WTC11 (cell line): ENCODE measurements at regions not wholly inside any gene's neighbourhood (a gene's known extent, or its start where the extent isn't known, plus 50 kb on each side); places are given as distances from the start of the nearest gene placed in this dataset.

Experiments
- ATAC-seq: fragments of 200-7000 bp; cut with Tn5 transposase; 2 replicates; pipeline ENCODE4 v1.10.0; 2021; ENCODE audit warnings: mild to moderate bottlenecking, moderate library complexity
- CTCF ChIA-PET: fragments of 300-600 bp; sonication (Branson Sonifier 250); formaldehyde crosslinking; loops from one replicate; lab custom pipeline; 2021; ENCODE audit warnings: antibody characterized with exemption; lab: Charles Lee
- POLR2A ChIA-PET: fragments of 350-600 bp; sonication (Branson Sonifier 250); formaldehyde crosslinking; loops from one replicate; lab custom pipeline; 2021; ENCODE audit warnings: antibody characterized with exemption; lab: Charles Lee
- DNase-seq: peaks from one replicate; pipeline ENCODE4 v3.0.0; 2021; ENCODE audit warnings: low spot score
- H3K27ac Mint-ChIP-seq: 2 replicates; pipeline ENCODE4 v1.8.0; 2021; ENCODE audit warnings: mixed read lengths
- H3K27me3 Mint-ChIP-seq: 2 replicates; pipeline ENCODE4 v1.8.0; 2021; ENCODE audit warnings: low read depth, mild to moderate bottlenecking, moderate library complexity, mixed read lengths
- H3K36me3 Mint-ChIP-seq: 2 replicates; pipeline ENCODE4 v1.8.0; 2021; ENCODE audit warnings: mixed read lengths
- H3K4me1 Mint-ChIP-seq: 2 replicates; pipeline ENCODE4 v1.8.0; 2022; ENCODE audit warnings: mixed read lengths
- H3K4me3 Mint-ChIP-seq: 2 replicates; pipeline ENCODE4 v1.8.0; 2021; ENCODE audit warnings: mild to moderate bottlenecking, moderate library complexity, mixed read lengths
- H3K9me3 Mint-ChIP-seq: 2 replicates; pipeline ENCODE4 v1.8.0; 2021; ENCODE audit warnings: mixed read lengths
- CBFB ChIP-seq: sonication (generic); formaldehyde crosslinking; IDR thresholded peaks from 2 replicates; pipeline ENCODE4 v1.8.1; 2022; ENCODE audit warnings: mild to moderate bottlenecking, low read depth, missing genetic modification reagents
- GABPB1 ChIP-seq: sonication (generic); formaldehyde crosslinking; IDR thresholded peaks from 2 replicates; pipeline ENCODE4 v1.8.1; 2023; ENCODE audit warnings: mild to moderate bottlenecking, missing genetic modification reagents
- PRRX2 ChIP-seq: fragments of 250-450 bp; sonication (Bioruptor Pico); IDR thresholded peaks from 2 replicates; pipeline ENCODE4 v1.8.0; 2021; ENCODE audit warnings: mild to moderate bottlenecking
- SMAD4 ChIP-seq: sonication (generic); formaldehyde crosslinking; IDR thresholded peaks from 2 replicates; pipeline ENCODE4 v1.8.0; 2022; ENCODE audit warnings: mild to moderate bottlenecking, missing genetic modification reagents
- SOX15 ChIP-seq: fragments of 250-450 bp; sonication (Bioruptor Pico); IDR thresholded peaks from 2 replicates; pipeline ENCODE4 v1.9.0; 2021; ENCODE audit warnings: mild to moderate bottlenecking
- TEAD1 ChIP-seq: sonication (generic); formaldehyde crosslinking; IDR thresholded peaks from 2 replicates; pipeline ENCODE4 v1.8.0; 2022; ENCODE audit warnings: mild to moderate bottlenecking, missing genetic modification reagents
- TF ChIP-seq, protein P1 (sequence below): fragments of 250-450 bp; sonication (Bioruptor Pico); conservative IDR thresholded peaks from 2 replicates; pipeline ENCODE4 v1.9.0; 2021; ENCODE audit warnings: mild to moderate bottlenecking
- TF ChIP-seq, protein P2 (sequence below): sonication (generic); formaldehyde crosslinking; IDR thresholded peaks from 2 replicates; pipeline ENCODE4 v1.8.0; 2022; ENCODE audit warnings: mild to moderate bottlenecking, missing genetic modification reagents
- TF ChIP-seq, protein P3 (sequence below): fragments of 250-450 bp; sonication (Bioruptor Pico); IDR thresholded peaks from 2 replicates; pipeline ENCODE4 v2.1.2; 2022; ENCODE audit warnings: mild to moderate bottlenecking, moderate library complexity
- TF ChIP-seq, protein P4 (sequence below): fragments of 200-600 bp; IDR thresholded peaks from 2 replicates; pipeline ENCODE4 v1.8.0; 2022; ENCODE audit warnings: antibody characterized with exemption

DNA sequence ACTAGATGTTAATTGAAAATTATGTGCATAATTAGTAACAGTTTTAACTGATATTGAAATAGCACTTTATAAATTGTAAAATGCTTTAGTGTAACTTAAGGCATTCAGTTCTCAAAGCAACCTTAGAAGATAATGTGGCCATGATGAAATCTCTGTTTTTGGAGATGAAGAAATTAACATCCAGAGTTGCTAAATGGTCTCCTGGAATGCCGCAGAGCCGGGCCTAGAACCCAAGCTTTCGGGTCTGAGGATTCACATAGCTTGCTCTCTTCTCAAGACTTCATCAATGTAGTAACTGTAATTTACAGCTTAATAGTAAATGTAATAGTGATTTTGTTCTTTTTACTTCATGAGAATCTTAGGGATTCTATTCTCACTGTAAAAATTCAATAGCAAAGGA, 272.3 kb downstream of the HS3ST3A1 start:
- ChIA-PET POLR2A (no interaction called here), CTCF (no interaction called here)
- TF ChIP-seq, protein P1, sequence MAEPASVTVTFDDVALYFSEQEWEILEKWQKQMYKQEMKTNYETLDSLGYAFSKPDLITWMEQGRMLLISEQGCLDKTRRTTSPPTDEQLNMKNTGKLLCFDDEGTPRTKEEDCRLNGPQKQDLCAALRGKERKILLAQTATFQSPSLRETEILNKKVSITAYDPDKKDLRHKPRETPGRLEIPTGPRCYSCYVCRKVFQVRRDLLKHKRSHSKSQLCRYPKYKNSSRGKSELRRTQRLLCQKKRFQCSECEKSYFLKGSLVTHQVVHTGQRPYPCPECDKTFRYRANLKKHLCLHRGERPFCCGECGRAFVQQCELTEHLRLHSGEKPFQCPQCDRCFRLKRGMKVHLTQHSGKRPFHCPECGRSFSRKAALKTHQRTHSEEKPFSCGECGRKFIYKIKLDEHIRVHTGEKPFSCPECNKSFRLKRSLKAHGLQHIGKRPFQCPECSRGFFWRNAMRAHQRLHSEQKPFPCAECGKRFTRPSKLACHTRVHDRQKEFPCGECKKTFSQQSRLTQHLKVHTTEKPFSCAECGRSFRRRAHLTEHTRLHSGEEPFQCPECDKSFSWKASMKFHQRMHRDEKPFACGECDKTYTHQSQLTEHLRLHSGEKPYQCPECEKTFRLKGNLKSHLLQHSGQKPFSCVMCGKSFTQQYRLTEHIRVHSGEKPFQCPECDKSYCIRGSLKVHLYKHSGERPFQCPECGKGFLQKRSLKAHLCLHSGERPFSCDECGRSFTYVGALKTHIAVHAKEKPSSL, result no peak
- TF ChIP-seq, protein P2, sequence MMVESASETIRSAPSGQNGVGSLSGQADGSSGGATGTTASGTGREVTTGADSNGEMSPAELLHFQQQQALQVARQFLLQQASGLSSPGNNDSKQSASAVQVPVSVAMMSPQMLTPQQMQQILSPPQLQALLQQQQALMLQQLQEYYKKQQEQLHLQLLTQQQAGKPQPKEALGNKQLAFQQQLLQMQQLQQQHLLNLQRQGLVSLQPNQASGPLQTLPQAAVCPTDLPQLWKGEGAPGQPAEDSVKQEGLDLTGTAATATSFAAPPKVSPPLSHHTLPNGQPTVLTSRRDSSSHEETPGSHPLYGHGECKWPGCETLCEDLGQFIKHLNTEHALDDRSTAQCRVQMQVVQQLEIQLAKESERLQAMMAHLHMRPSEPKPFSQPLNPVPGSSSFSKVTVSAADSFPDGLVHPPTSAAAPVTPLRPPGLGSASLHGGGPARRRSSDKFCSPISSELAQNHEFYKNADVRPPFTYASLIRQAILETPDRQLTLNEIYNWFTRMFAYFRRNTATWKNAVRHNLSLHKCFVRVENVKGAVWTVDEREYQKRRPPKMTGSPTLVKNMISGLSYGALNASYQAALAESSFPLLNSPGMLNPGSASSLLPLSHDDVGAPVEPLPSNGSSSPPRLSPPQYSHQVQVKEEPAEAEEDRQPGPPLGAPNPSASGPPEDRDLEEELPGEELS (CRISPR knock-in tag), result no peak
- H3K36me3 Mint-ChIP-seq, result no peaks in the 10 kb centered on the region; the same call in 1 of the 2 replicates
- no peak overlapping the region for H3K27ac Mint-ChIP-seq
- H3K9me3 Mint-ChIP-seq, result peaks cover 17% of the 10 kb centered on the region
- H3K27me3 Mint-ChIP-seq, result peaks cover 6% of the 10 kb centered on the region
- H3K4me3 Mint-ChIP-seq, result no peak overlapping the region
- ATAC-seq (no peak), DNase-seq (no peak)
- H3K4me1 Mint-ChIP-seq, result no peaks in the 10 kb centered on the region

DNA sequence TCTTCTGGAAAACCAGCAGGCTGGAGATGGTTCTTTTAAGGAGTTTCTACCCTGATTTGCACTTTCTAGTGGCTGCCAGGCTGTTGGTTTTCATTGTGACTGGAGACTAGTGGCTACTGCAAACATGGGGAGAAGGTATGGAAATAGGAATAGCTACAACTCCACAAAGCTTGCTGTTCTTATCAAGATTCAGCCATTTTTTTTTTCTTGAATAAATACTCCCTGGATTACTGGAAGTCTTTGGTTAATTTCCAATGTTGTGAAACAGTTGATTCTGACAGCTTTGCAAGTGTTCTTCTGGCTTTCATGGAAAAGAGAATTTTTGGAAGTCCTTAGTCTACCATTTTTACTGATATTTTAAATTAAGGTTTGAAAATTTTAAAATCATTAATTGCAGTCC, 277.7 kb downstream of the HS3ST3A1 start:
- H3K27ac Mint-ChIP-seq, result no peak overlapping the region
- ChIA-PET POLR2A (interaction anchor here (0.6 kb wide), 1 partner anchor 418 kb away, joined by 3 read pairs; no protein-coding TSS in a partner anchor), CTCF (no interaction called here)
- H3K9me3 Mint-ChIP-seq, result peaks cover 16% of the 10 kb centered on the region
- H3K4me3 Mint-ChIP-seq, result no peak overlapping the region
- H3K27me3 Mint-ChIP-seq, result no peaks in the 10 kb centered on the region; the same call in 1 of the 2 replicates
- DNase-seq, result no peak
- ATAC-seq, result no peak
- H3K4me1 Mint-ChIP-seq, result no peaks in the 10 kb centered on the region
- TF ChIP-seq PRRX2 (CRISPR knock-in tag), result no peak
- H3K36me3 Mint-ChIP-seq, result no peaks in the 10 kb centered on the region; the same call in 1 of the 2 replicates

DNA sequence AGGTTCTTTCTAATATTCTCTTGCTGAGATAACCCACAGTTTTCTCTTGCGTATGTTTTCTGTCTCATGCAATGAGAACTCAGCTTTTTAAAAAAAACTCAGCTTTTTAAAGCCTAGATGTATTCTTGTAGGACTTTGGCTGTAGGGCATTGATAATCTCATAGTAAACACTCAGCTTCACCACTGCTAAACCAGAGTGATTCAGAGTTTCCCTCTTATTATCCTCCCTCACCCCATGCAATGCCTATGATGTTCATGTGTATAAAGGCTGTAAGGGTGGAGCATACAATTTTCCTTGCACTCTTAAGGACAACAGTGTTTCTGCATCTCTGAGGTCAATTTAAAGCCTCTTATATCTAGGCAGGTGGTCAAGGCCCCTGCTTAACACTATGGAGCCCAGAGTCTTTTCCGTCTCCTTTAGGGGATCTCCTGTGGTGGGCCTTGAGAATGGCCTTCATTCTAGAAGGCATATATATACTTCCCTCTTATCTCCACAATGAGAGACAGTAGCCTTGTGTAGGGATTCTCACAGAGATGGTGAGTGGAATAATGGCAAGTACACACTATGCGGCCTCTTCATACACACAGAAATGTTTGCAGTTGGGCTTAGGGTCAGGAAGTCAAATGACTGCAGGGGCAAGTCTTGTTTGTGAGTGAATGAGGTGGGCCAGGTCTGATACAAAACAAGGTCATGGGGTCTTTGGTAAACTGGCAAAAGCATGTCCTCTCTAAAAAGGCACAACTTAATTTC, 279.6 kb downstream of the HS3ST3A1 start:
- DNase-seq (no peak), ATAC-seq (no peak)
- ChIA-PET CTCF (interaction anchor here (0.9 kb wide), 1 partner anchor 15 kb away, joined by 3 read pairs; no protein-coding TSS in a partner anchor), POLR2A (no interaction called here)
- Mint-ChIP-seq H3K27ac (no peak overlapping the region), H3K9me3 (peaks cover 16% of the 10 kb centered on the region), H3K4me1 (no peaks in the 10 kb centered on the region), H3K36me3 (no peaks in the 10 kb centered on the region; the same call in 1 of the 2 replicates), H3K4me3 (no peak overlapping the region), H3K27me3 (no peaks in the 10 kb centered on the region; the same call in 1 of the 2 replicates)
- no peak for TF ChIP-seq CBFB
- TF ChIP-seq, protein P3, sequence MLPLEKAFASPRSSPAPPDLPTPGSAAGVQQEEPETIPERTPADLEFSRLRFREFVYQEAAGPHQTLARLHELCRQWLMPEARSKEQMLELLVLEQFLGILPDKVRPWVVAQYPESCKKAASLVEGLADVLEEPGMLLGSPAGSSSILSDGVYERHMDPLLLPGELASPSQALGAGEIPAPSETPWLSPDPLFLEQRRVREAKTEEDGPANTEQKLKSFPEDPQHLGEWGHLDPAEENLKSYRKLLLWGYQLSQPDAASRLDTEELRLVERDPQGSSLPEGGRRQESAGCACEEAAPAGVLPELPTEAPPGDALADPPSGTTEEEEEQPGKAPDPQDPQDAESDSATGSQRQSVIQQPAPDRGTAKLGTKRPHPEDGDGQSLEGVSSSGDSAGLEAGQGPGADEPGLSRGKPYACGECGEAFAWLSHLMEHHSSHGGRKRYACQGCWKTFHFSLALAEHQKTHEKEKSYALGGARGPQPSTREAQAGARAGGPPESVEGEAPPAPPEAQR (CRISPR knock-in tag), result no peak
- peak; percentile 31; the same call in 1 of the 2 replicates for TF ChIP-seq GABPB1 (CRISPR knock-in tag)
- no peak for TF ChIP-seq SOX15 (CRISPR knock-in tag)
- no peak for TF ChIP-seq SMAD4 (CRISPR knock-in tag)
- TF ChIP-seq, protein P4, sequence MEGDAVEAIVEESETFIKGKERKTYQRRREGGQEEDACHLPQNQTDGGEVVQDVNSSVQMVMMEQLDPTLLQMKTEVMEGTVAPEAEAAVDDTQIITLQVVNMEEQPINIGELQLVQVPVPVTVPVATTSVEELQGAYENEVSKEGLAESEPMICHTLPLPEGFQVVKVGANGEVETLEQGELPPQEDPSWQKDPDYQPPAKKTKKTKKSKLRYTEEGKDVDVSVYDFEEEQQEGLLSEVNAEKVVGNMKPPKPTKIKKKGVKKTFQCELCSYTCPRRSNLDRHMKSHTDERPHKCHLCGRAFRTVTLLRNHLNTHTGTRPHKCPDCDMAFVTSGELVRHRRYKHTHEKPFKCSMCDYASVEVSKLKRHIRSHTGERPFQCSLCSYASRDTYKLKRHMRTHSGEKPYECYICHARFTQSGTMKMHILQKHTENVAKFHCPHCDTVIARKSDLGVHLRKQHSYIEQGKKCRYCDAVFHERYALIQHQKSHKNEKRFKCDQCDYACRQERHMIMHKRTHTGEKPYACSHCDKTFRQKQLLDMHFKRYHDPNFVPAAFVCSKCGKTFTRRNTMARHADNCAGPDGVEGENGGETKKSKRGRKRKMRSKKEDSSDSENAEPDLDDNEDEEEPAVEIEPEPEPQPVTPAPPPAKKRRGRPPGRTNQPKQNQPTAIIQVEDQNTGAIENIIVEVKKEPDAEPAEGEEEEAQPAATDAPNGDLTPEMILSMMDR, result no peak
- TF ChIP-seq TEAD1 (CRISPR knock-in tag), result no peak
